ENCODE measurements at regions not wholly inside any gene's neighbourhood (a gene's known extent, or its start where the extent isn't known, plus 50 kb on each side); places are given as distances from the start of the nearest gene placed in this dataset.
A peak's percentile ranks its signal among the peaks of the same experiment; 100 is the strongest.

DNA sequence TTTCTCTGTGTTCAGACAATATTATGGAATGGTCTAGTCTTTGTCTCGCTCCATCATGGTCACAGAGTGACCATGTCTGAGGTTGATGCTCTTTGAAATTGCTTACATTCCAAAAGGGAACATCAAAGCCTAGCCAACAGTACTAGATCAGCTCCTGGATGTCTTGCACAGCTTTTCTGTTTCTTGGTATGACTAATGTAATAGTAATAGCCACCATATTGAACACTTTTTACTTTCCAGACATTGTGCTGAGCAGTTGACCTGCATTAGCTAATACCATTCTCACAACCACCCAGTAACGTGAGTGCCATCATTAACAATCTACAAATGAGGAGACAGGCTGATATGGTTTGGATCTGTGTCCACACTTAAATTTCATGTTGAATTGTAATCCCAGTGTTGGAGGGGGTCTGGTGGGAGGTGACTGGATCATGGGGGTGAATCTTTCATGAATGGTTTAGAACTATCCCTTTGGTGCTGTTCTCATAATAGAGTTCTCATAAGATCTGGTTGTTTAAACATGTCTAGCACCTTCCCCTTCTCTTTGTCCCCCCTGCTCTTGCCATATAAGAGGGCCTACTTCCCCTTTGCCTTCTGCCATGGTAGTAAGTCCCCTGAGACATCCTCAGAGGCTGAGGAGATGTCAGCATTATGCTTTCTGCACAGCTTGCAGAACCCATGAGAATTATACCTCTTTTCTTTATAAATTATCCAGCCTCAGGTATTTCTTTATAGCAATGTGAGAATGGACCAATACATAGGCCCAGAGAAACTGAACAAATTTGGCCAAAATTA is 577.5 kb upstream of the CLINT1 start:
- no peak for DNase-seq

DNA sequence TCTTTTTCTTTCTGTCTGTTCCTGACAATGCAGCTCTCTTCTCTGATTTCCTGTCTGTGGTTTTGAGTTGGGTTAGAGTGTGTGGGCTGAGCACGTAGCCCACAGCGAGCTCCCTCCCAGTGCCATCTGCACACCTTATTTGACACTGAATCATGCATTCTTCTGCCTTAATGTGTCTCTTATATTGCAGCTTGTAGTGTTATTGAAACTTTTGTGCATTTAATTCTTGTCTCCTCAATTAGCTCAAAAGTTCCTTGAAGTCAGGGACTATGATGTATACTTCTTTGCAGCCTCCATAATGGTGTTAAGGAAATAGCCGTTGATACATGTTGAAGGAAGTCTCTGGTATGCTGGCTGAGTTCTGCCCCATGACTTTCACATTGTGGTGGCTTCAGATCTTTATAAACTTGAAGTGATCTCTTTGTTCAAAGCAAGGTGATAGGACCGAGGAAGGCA is 576.2 kb upstream of the CLINT1 start:
- DNase-seq: peak; percentile 39

DNA sequence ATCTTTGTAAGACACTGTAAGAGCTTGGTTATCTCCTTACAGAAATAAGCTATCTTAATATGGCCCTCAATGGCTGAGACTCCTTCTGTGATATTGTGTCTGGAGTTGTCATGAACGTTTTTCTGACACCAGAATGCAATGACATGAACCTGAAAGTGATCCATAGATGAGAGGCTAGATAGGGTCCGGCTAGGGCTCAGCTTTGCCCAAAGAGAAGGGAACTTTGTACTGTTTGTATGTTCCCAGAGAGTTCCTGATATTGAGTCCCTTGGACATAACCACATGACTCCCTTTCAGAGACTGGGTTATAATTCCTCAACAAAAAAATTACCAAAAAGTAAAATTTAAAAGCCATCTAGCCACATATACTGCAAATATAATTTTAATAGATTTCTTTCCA is 575.8 kb upstream of the CLINT1 start:
- no peak for DNase-seq

DNA sequence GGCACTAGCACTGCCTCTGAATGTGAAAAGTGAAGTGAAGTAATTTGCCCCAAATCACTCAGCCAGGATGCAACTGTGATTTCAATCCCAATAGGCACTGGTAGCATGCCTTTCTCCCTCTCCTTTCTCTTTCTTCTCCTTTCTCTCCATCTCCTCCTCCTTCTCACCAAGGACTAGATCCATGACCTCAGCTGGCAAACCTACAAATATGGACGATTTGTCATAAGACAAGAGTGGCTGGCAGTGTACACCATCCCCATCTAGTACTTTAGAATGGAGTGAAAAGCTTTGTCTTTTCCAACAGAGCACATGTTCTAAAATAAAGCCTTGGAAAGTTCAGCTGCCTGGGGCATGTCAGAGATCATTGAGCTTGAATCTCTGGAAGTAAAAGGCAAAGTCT is 574.7 kb upstream of the CLINT1 start:
- no peak for DNase-seq

DNA sequence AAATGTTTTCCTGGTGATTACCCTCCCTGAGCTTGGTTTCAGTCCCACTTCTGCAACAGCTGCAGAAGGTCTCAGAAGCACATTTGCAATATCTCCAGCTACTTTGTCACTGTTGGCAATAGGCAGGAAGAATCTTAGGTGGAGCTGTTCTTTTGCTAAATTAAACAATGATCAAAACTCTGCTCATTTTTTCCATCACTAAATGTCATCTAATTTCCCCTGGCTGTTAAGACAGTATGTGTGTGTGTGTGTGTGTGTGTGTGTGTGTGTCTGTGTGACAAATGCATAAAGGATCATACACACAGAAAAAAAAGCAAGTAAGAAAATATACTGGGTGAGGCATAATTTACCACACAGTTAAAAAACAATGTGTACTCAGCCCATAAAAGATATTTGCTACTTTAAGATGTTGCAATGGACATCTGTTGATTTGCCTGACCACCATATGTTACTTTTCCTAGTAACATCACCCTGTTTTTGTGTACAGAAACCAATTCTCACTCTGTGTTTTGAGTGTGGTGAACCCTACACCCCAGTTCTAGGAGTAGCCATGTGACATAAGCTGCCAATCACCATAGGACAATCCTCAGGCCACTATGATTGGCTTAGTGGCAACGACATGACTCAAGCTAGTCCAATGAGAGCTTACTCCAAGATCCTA is 572.6 kb upstream of the CLINT1 start:
- DNase-seq: peak; percentile 9

DNA sequence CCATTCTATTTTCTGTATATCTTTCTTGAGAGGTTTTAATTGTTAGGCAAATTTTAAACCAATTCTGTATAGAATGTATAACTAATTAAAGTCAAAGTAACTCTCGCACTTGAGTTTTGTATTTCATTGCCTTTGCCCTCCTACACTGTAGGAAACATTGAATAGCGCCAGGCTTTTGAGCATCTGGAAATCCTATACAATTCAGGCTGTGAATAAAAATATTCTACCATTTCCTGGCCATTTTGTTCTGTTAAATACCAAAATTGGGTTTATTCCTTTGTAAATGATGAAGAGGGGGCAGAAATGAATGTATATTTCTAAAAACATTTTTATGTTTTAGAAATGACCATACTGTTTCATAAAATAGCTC is 571.8 kb upstream of the CLINT1 start:
- DNase-seq: no peak

DNA sequence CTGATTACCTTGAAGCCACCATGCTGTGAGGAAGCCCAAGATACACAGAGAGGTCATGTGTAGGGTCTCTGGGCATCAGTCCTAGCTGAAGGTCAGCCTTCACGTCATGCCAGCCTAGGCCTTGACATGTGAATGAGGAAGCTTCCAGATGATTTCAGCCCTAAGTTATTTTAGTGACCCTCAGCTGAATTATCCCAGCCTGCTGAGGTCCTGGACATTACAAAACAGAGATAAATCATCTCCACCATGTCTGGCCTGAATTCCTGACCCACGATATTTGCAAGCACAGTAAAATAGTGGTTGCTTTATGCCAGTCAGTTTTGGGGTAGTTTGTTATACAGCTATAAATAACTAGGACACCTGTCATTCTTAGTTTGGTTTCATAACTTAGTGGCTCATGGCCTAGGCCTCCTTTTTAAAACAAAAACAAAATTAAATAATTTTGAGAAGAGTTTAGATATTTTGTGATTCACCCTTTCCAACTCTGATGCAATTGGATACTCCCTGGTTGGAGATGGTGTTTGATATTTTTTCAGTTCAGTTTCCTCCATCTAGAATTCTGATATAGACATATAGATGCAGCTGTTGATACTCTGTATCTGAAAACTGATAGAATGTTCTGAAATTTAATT is 571.3 kb upstream of the CLINT1 start:
- DNase-seq: no peak

DNA sequence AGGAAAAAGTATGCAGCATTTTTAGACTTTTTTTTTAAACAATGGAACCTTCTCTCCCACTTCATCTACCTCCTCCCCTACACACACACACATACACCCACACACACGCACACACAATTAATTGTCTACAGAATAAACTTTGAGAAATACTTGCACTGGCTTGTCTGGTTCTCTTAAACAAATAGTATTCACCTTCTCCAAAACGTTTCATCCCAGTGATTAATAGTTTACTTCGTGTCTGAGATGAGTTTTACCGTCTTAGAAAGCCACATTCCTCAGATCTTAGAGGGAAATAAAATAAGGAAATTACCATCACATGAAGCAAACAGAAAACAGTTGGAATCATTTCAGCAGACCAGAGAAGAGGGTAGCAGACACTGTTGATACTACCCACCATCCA is 570.6 kb upstream of the CLINT1 start:
- no peak for DNase-seq

DNA sequence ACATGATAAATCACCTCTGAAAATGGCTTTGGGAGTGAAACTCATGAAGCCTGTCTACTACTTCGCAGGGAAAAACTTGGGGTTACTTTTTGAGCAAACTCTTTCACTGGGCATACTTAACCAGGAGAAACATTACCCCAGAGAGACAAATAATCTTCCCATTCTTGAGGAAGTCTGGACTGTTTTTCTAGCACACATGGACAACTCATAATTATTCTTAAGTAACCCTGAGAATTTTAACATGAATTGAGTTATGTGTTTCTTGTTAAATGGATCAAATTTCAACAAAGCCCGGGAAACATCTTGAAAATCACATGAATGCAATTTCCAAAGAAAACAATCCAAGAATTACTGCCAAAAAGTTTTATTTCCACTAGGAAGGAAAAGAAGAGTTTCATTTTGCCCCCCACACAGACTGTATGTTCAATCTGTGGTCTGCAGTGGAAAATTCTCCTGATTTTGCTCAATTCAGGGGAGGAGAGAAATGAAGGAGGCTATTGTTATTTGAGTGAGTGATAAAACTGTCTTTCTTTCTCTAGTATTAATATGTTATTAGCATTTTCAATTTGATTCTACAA is 564.8 kb upstream of the CLINT1 start:
- no peak for DNase-seq

DNA sequence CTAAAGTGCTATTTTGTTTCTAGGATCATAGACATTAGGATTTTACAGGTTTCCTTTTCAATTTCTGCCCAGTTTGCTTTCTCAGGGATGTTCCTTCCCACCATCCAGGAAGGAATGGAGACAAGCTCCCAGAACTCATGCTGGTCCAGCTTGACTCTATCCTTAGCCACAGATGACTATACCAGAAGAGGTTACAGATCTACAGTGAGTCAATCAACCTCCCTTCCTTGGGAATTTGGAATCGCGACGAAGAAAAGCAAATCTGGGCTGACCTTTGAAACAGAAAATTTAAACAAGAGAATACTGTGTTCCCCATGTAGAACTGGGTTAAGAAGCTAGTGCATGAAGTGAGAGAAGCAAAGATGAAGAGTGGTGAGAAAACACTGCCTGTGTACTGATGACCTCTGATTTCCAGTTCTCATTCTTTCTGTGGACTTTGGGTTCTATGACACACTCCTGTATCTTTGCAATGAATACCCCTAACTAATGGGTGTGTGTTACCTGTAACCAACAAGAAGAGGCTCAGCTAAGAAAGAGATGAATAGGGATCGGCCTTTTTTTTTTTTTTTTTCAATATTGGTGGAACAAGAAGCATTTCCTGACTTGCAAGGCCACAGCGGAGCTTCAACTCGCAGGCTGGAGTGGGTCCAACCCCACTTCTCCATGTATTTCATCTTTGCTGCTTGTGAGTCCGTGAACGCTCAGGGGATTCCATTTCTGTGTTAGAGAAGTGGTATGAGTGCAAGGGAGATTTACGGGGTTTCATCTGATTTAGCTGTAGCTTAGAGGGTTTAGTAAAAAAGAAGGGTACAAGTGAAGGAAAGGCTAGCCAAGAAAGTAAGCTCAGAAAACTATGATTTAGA is 563.9 kb upstream of the CLINT1 start:
- no peak for DNase-seq

DNA sequence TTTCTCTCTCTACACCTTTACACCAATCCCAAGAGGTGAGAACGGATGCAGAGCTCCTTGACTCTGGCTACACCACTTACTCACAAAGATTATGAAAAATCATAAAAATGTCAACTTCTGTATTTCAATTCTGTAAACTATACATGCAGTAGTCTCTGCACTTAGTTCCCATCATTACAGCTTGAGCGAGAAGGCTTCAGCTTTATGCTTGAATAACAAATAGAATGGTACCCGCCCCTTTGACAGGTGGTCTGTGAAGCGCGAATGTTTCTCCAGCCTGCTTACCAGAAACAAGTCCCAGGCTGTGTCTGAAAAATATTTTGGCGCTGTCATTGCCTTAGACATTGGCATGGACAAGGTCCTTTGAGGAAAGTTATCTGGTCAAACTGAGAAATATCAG is 562.4 kb upstream of the CLINT1 start:
- DNase-seq: no peak

DNA sequence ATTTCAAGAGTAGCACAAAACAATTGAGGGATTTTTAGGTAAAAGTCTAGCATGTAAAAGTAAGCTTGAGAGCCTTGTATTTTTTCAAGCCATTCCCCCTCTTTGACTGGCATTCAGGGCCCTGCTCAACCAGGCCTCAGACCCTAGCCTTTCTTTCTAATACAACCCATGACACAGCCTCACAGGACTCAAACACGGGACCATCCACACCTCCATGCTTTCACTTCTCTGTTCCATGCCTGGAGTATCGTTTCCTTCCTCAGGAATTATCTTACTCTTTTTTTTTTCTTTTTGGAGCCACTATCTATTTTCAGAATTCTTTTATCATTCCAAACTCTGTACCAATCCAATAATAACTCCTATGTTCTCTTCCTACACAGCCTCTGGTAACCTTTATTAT is 560.2 kb upstream of the CLINT1 start:
- DNase-seq: no peak

DNA sequence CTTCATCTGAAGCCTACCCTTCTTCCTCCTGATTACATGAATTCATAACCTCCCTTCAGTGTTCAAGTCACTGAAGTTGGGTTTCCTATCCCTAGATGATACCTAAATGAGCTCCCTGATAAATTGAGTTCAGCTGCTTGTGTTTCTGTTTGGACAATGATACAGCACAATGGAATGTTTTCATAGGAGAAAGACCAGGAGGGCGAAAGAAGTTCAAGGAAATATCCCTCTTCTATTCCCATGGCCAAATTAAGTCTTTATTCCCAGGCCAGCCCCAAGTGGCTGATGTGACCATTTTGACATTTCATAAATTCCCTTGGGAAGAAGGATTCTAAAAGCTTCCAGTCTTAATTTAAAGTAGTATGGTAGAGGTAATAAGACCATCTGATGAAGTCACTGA is 555.8 kb upstream of the CLINT1 start:
- no peak for DNase-seq

DNA sequence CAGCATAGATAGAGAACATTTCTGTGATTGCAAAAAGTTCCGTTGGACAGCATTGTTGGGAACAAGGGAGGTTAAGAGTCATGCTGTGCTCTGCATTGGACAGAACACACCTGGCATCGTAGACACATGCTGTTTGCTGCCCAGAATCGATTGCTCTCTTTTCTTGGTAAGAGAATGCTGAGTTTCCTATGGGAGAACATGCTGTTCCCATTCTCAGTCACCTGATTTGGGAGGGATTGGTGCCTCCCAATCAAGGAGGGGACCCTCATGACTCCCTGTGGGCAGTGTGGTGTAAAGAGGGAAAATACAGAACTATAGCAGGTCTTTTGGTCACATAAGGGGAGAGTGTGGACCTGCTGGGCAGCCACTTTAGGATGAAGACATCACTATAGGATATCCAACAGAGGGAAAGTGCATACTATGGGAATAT is 555.4 kb upstream of the CLINT1 start:
- no peak for DNase-seq

DNA sequence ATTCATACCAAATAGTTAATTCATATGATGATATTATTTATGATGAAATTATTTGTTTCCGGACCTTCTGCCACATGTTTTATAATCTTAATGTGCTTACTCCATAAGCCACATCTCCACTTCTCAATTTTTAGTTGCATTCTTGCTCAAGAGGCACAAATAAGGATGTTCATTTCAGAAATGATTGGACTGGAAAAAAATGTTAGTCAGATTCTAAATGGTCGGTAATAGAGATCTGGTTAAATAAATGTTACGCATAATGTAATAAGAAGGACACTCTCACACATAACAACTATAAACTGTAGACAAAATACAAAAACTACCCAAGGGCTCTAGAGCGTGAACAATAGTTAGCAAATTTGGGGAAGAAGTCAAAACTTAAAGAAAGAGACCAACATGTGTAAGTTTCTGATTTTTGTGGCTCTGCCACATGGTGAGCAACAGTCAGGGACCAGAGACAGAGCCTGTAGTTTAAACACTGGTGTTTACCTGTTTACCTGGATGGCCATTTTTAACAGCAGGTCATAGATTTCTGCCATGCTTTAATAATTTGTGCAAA is 554.3 kb upstream of the CLINT1 start:
- no peak for DNase-seq

DNA sequence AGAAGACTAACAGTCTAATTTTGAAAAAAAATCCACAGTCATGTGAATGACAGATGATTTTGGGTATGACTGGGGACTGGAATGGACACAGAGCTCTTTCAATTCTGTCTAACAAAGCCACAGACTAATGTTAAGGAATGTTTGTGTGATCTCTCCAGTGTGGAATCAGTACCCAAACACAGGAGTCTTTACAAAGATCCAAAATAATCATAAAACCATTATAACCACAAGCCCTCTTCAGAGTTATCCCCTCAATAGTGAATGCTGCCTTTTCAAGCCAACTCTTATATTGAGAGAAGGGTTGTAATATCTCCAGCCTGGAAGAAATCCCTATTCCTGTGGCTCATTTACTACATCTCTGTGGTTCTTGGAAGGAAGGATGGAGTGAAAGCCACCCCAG is 552.0 kb upstream of the CLINT1 start:
- no peak for DNase-seq

DNA sequence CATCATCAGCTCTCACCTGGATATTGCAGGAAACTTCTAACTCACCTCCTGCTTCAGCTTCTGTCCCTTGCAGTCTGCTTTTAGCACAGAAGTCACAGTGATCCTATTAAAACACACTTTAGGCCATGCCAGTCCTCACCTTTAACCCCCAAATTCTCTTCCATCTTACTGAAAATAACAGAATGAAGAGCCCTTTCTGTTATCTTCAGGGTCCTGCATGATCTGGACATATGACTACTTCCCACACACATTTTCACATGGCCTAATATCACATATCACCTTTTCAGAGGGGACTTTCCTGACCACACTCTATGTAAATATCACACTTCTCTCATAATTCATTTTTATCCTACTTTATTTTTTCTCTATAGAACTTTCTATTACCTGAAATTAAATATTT is 550.6 kb upstream of the CLINT1 start:
- DNase-seq: no peak

DNA sequence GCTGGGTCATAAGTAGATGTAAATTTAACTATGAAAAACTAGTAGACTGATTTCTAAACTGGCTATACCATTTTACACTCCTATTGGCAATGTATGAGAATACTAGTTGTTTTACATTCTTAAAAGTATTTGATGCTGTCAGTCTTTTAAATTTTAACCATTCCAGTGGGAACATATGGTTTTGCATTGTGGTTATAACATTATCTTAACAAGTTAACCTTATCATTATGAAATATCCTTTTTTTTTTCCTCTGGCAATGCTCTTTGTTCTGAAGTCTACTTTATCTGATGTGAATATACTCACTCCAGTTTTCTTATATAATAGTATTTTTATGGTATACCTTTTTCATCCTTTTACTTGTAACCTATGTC is 548.9 kb upstream of the CLINT1 start:
- DNase-seq: no peak

DNA sequence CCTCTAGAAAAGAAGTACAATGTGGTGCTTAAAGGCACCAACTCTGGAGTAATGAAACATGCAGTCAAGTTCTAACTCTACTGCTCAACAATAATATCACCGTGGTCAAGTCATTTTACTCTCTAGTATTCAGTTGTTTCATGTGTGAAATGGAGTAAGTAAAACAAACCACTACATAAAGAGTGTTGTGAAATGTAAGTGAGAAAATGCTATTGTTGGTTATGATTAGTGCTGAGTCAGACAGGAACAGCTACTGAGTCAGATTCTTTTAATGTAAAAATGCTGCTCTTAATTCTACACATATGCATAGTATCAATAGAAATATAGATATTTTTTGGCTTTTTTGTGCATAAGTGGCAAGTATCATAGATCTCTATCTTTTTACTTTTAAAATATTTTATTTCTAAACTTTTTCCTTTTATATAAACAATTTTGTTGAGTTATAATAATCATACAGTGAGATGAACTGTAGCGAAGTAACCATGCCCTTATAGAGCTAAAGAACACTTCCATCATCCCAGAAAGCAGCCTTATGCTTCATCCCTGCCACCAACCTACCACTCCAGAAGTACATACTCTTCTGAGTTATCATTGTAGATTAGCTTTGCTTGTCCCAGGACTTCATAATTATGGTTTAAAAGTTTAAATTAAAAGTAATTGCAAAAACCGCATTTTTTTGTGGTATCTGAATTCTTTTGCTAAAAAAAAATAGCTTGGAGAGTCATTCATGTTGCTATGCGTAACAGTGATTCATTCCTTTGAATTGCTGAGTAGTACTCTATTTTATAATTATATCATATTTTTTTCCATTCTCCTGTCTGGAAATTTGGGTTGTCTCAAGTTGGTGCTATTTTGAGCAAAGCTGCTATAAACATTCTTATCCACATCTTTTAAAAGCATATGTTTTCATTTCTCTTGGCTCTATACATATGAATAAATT is 548.2 kb upstream of the CLINT1 start:
- no peak for DNase-seq

DNA sequence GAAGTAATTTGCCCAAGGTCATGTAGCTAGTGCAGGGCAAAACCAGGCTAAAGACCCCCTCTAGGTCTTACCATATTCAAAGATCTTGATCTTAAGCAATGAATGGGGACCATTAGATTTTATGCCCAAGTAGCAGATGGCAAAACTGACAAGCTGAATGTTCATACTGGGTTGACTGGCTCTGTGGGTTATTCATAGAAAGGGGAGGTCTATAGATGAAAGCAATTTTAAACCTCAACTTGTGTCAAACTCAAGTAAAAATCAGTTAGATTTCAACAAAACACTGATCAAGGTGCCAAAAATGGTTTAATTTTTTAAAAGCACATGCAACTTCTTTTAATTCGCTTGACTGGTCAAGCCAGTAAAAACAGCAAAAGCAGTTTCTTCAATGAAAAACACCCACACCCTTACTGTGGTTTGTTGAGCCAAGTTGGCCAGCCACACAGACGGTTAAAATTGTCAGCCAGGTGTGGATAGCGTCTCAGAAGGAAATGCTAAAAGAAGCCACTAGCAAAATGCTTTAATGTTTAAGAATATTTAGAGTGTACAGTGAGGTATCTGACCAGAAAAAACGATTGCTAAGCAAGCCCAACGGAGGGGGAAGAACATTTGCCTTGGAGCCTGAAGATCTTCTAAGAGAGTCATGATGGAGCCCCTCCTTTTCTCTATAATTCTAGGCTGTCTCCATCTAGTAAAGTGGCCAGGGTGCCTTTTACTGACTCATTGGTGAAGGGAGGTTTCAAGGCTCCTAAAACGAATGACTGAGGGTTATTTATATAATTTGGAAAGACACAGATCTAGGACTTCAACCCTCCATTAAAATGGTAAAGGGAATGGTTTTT is 539.6 kb upstream of the CLINT1 start:
- DNase-seq: no peak
